Loucy (cell line): ENCODE measurements at regions not wholly inside any gene's neighbourhood (a gene's known extent, or its start where the extent isn't known, plus 50 kb on each side); places are given as distances from the start of the nearest gene placed in this dataset.

ENCODE experiments used
- H2AFZ ChIP-seq: fragments of 200-600 bp; sonication (generic); 2 replicates; pipeline ENCODE4 v1.6.0; 2016; ENCODE audit warnings: antibody characterized with exemption, mild to moderate bottlenecking, low read length, moderate library complexity
- H3F3A ChIP-seq: fragments of 200-600 bp; 2 replicates; pipeline ENCODE4 v1.6.0; 2016; ENCODE audit warnings: antibody characterized with exemption, low read depth, mild to moderate bottlenecking
- H3K27me3 ChIP-seq: fragments of 200-600 bp; sonication (generic); 2 replicates; pipeline ENCODE4 v1.6.1; 2014; ENCODE audit warnings: low read length, mild to moderate bottlenecking; ENCODE audit not compliant: insufficient read depth, poor library complexity, severe bottlenecking
- H3K36me3 ChIP-seq: fragments of 200-600 bp; sonication (generic); 2 replicates; pipeline ENCODE4 v1.6.1; 2016; ENCODE audit warnings: low read length; ENCODE audit not compliant: insufficient read depth
- H3K4me1 ChIP-seq: fragments of 200-600 bp; sonication (generic); 2 replicates; pipeline ENCODE4 v1.5.1; 2014; ENCODE audit warnings: low read length, mild to moderate bottlenecking; ENCODE audit not compliant: insufficient read depth, poor library complexity, severe bottlenecking
- H3K4me2 ChIP-seq: fragments of 200-600 bp; sonication (generic); 2 replicates; pipeline ENCODE4 v1.6.0; 2014; ENCODE audit warnings: antibody characterized with exemption, low read length, low read depth, mild to moderate bottlenecking; ENCODE audit not compliant: poor library complexity, severe bottlenecking
- H3K4me3 ChIP-seq: fragments of 200-600 bp; sonication (generic); 2 replicates; pipeline ENCODE4 v1.5.1; 2014; ENCODE audit warnings: low read length, mild to moderate bottlenecking, mixed read lengths; ENCODE audit not compliant: poor library complexity, severe bottlenecking
- H3K79me2 ChIP-seq: fragments of 200-600 bp; sonication (generic); 2 replicates; pipeline ENCODE4 v1.6.1; 2014; ENCODE audit warnings: low read length; ENCODE audit not compliant: insufficient read depth
- H3K9ac ChIP-seq: fragments of 200-600 bp; sonication (generic); 2 replicates; pipeline ENCODE4 v1.6.0; 2014; ENCODE audit warnings: mild to moderate bottlenecking, low read depth, low read length, moderate library complexity; ENCODE audit not compliant: poor library complexity, severe bottlenecking
- H3K9me2 ChIP-seq: fragments of 200-600 bp; sonication (generic); replicated peaks from 2 replicates; pipeline ENCODE4 v1.6.1; 2016; ENCODE audit warnings: low read depth, low read length, mixed read lengths
- H3K9me3 ChIP-seq: fragments of 200-600 bp; sonication (generic); 2 replicates; pipeline ENCODE4 v1.6.1; 2014; ENCODE audit warnings: mild to moderate bottlenecking, antibody characterized with exemption, low read length, low read depth; ENCODE audit not compliant: insufficient read depth
- H4K20me1 ChIP-seq: fragments of 200-600 bp; sonication (generic); 2 replicates; pipeline ENCODE4 v1.6.0; 2014; ENCODE audit warnings: antibody characterized with exemption, low read length, mild to moderate bottlenecking; ENCODE audit not compliant: insufficient read depth, poor library complexity, severe bottlenecking
- EZH2phosphoT487 ChIP-seq: fragments of 200-600 bp; IDR thresholded peaks from 2 replicates; pipeline ENCODE4 v1.6.1; 2018; ENCODE audit warnings: antibody characterized with exemption, mild to moderate bottlenecking, moderate library complexity, borderline replicate concordance
- TF ChIP-seq, protein P1 (sequence below): fragments of 200-600 bp; sonication (generic); conservative IDR thresholded peaks from 2 replicates; pipeline ENCODE4 v1.5.1; 2014; ENCODE audit warnings: mild to moderate bottlenecking, antibody characterized with exemption, low read length

DNA sequence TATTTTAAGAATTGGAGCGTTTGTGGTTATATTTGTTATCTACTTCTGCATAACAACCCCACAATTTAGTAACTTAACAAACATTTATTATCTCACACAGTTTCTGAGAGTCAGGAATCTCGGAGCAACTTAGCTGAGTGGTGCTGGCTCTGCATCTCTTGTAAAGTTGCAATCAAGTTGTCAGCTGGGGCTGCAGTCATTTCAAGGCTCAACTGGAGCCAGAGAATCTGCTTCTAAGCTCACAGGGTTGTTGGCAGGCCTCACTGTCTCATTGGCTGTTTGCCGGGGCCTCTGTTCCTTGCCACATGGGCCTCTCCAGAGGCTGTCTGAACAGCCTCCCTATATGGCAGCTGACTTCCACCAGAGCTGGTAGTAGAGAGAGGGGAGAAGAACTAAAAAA is 281.2 kb upstream of the GNPDA2 start:
- H3K4me2 ChIP-seq: no peak overlapping the region
- H2AFZ ChIP-seq: no peak overlapping the region
- H3K27me3 ChIP-seq: no peaks in the 10 kb centered on the region
- no peaks in the 10 kb centered on the region for H3K4me1 ChIP-seq
- H3F3A ChIP-seq: no peaks in the 10 kb centered on the region
- no peaks in the 10 kb centered on the region for H3K36me3 ChIP-seq
- H3K9me2 ChIP-seq: no peaks in the 10 kb centered on the region
- H3K4me3 ChIP-seq: no peak overlapping the region
- H4K20me1 ChIP-seq: no peaks in the 10 kb centered on the region
- TF ChIP-seq, protein P1, sequence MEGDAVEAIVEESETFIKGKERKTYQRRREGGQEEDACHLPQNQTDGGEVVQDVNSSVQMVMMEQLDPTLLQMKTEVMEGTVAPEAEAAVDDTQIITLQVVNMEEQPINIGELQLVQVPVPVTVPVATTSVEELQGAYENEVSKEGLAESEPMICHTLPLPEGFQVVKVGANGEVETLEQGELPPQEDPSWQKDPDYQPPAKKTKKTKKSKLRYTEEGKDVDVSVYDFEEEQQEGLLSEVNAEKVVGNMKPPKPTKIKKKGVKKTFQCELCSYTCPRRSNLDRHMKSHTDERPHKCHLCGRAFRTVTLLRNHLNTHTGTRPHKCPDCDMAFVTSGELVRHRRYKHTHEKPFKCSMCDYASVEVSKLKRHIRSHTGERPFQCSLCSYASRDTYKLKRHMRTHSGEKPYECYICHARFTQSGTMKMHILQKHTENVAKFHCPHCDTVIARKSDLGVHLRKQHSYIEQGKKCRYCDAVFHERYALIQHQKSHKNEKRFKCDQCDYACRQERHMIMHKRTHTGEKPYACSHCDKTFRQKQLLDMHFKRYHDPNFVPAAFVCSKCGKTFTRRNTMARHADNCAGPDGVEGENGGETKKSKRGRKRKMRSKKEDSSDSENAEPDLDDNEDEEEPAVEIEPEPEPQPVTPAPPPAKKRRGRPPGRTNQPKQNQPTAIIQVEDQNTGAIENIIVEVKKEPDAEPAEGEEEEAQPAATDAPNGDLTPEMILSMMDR: no peak
- no peak for TF ChIP-seq EZH2phosphoT487
- H3K9me3 ChIP-seq: no peaks in the 10 kb centered on the region
- H3K79me2 ChIP-seq: no peaks in the 10 kb centered on the region
- no peak overlapping the region for H3K9ac ChIP-seq

DNA sequence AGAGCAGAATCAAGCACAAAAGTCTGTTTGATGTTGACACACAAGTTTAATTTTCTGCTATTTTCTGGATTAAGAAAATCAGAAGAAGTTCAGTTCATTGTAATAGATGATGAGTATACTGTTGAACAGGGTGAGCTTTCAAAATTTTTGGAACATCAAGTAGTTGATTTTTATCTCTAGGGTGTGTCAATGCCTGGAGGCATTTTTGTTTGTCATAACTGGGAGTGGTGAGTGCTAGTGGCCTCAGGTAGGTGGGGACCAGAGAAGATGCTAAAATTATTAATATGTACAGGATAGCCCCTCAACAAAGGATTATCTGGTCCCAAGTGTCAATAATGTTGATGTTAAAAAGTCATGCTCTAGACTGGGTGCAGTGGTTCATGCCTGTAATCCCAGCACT is 279.7 kb upstream of the GNPDA2 start:
- no peak overlapping the region for H3K4me2 ChIP-seq
- H3K9me3 ChIP-seq: no peaks in the 10 kb centered on the region
- no peaks in the 10 kb centered on the region for H3K79me2 ChIP-seq
- no peaks in the 10 kb centered on the region for H3K27me3 ChIP-seq
- H3K4me1 ChIP-seq: no peaks in the 10 kb centered on the region
- H3K36me3 ChIP-seq: no peaks in the 10 kb centered on the region
- H4K20me1 ChIP-seq: no peaks in the 10 kb centered on the region
- H3K9me2 ChIP-seq: no peaks in the 10 kb centered on the region
- no peak overlapping the region for H2AFZ ChIP-seq
- no peak overlapping the region for H3K9ac ChIP-seq
- no peaks in the 10 kb centered on the region for H3F3A ChIP-seq
- H3K4me3 ChIP-seq: no peak overlapping the region
- TF ChIP-seq, protein P1: no peak
- TF ChIP-seq EZH2phosphoT487: no peak

DNA sequence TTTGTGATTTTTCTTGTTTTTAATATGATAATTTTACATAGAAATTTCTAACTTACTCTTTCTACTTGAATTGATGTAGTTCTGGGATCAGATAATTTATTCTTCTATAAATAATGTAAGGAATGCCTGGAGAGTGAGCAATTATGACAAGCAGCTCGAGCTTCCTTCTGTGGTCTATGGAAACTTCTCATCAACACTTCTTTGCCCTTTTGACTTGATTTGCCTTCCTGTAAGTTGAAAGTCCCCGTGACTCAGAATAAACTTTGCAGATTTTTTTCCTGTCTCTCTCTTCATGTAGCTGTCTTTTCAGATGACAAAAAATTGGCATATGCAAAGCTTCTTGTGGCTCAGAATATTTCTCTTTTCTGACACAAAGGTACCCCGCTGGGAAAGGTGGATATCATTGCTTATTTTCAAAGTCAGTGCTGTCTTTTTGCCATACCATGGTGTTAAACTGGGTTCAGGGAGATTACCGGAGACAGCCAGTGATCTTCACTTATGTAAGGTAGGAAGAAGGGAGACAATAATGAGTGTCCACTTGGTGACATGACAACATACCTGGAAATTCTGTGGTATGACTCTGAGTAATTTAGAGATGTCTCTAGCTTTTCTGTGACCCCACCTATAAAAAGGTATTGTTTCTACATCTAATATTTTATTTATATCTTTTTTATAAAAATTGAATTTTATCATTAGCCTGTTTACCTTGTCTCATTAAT is 278.6 kb upstream of the GNPDA2 start:
- Histone ChIP-seq H4K20me1 (no peaks in the 10 kb centered on the region), H3K9me2 (no peaks in the 10 kb centered on the region), H3K4me1 (no peaks in the 10 kb centered on the region), H3F3A (no peaks in the 10 kb centered on the region), H3K36me3 (no peaks in the 10 kb centered on the region), H3K9ac (no peak overlapping the region), H3K4me2 (no peak overlapping the region), H3K9me3 (no peaks in the 10 kb centered on the region), H2AFZ (no peak overlapping the region), H3K4me3 (no peak overlapping the region), H3K27me3 (no peaks in the 10 kb centered on the region), H3K79me2 (no peaks in the 10 kb centered on the region)
- no peak for TF ChIP-seq EZH2phosphoT487
- TF ChIP-seq, protein P1: no peak
